ENCODE measurements at regions not wholly inside any gene's neighbourhood (a gene's known extent, or its start where the extent isn't known, plus 50 kb on each side); places are given as distances from the start of the nearest gene placed in this dataset.
A peak's percentile ranks its signal among the peaks of the same experiment; 100 is the strongest.
"Not testable (repeated sequence)": the region's sequence is repeated elsewhere in the genome, so short reads cannot be mapped to it uniquely, and the experiment has no call there.

- H3K36me3 Mint-ChIP-seq; DNase-seq (ENCODE audit: low spot score in 2 of 2); H3K4me1 Mint-ChIP-seq; H3K4me3 Mint-ChIP-seq; ATAC-seq; H3K27ac Mint-ChIP-seq: not testable (repeated sequence)
- H3K9me3 Mint-ChIP-seq = peaks cover 14% of the 10 kb centered on the region
These were observed 479.7 kb upstream of the SLITRK5 start for GRCh38 chr13:87191485-87191884.

- ATAC-seq = no peak
- H3K27ac Mint-ChIP-seq = no peak overlapping the region
- no peaks in the 10 kb centered on the region for H3K36me3 Mint-ChIP-seq
- no peaks in the 10 kb centered on the region for H3K4me1 Mint-ChIP-seq
- peaks cover 4% of the 10 kb centered on the region for H3K9me3 Mint-ChIP-seq
- no peak for DNase-seq (ENCODE audit: low spot score in 2 of 2)
- no peak overlapping the region for H3K4me3 Mint-ChIP-seq
These were observed 472.8 kb upstream of the SLITRK5 start for GRCh38 chr13:87198371-87198770.

- H3K4me3 Mint-ChIP-seq = no peak overlapping the region
These were observed 464.5 kb upstream of the SLITRK5 start for GRCh38 chr13:87206708-87207107.

GRCh38 chr13:87207280-87208003 is 463.7 kb upstream of the SLITRK5 start:
- ATAC-seq (no peak), DNase-seq (ENCODE audit: low spot score in 2 of 2) (no peak)
- Mint-ChIP-seq H3K27ac (no peak overlapping the region), H3K36me3 (no peaks in the 10 kb centered on the region), H3K4me3 (no peak overlapping the region), H3K4me1 (no peaks in the 10 kb centered on the region), H3K9me3 (peaks cover 13% of the 10 kb centered on the region)

More at GRCh38 chr13:87206708-87207107, 464.5 kb upstream of the SLITRK5 start:
- Mint-ChIP-seq H3K4me1 (no peaks in the 10 kb centered on the region), H3K36me3 (no peaks in the 10 kb centered on the region), H3K9me3 (peaks cover 11% of the 10 kb centered on the region), H3K27ac (no peak overlapping the region)
- no peak for DNase-seq (ENCODE audit: low spot score in 2 of 2)
- no peak for ATAC-seq

- Mint-ChIP-seq H3K27ac (no peak overlapping the region), H3K4me3 (no peak overlapping the region), H3K4me1 (no peaks in the 10 kb centered on the region), H3K9me3 (peaks cover 13% of the 10 kb centered on the region), H3K36me3 (no peaks in the 10 kb centered on the region)
- DNase-seq (ENCODE audit: low spot score in 2 of 2) (no peak), ATAC-seq (no peak)
These were observed 462.5 kb upstream of the SLITRK5 start for GRCh38 chr13:87208636-87209035.

GRCh38 chr13:87234981-87235380 is 436.2 kb upstream of the SLITRK5 start:
- DNase-seq (ENCODE audit: low spot score in 2 of 2) (no peak), ATAC-seq (peak; percentile 32)
- no peaks in the 10 kb centered on the region for H3K4me1 Mint-ChIP-seq
- peaks cover 17% of the 10 kb centered on the region for H3K9me3 Mint-ChIP-seq
- H3K4me3 Mint-ChIP-seq = no peak overlapping the region
- H3K27ac Mint-ChIP-seq = no peak overlapping the region
- no peaks in the 10 kb centered on the region for H3K36me3 Mint-ChIP-seq

- H3K36me3 Mint-ChIP-seq = no peaks in the 10 kb centered on the region
- DNase-seq (ENCODE audit: low spot score in 2 of 2) = no peak
- peaks cover 10% of the 10 kb centered on the region for H3K9me3 Mint-ChIP-seq
- no peak for ATAC-seq
- H3K4me1 Mint-ChIP-seq = no peaks in the 10 kb centered on the region
- H3K27ac Mint-ChIP-seq = no peak overlapping the region
- H3K4me3 Mint-ChIP-seq = no peak overlapping the region
These were observed 435.6 kb upstream of the SLITRK5 start for GRCh38 chr13:87235621-87236020.

- H3K9me3 Mint-ChIP-seq = peaks cover 6% of the 10 kb centered on the region
- H3K36me3 Mint-ChIP-seq = no peaks in the 10 kb centered on the region
- no peak overlapping the region for H3K27ac Mint-ChIP-seq
- DNase-seq (ENCODE audit: low spot score in 2 of 2) (no peak), ATAC-seq (no peak)
- H3K4me1 Mint-ChIP-seq = no peaks in the 10 kb centered on the region
- no peak overlapping the region for H3K4me3 Mint-ChIP-seq
These were observed 426.8 kb upstream of the SLITRK5 start for GRCh38 chr13:87244256-87244890.

- ATAC-seq; H3K4me1 Mint-ChIP-seq; H3K4me3 Mint-ChIP-seq; H3K9me3 Mint-ChIP-seq; H3K36me3 Mint-ChIP-seq; DNase-seq (ENCODE audit: low spot score in 2 of 2); H3K27ac Mint-ChIP-seq: not testable (repeated sequence)
These were observed 421.3 kb upstream of the SLITRK5 start for GRCh38 chr13:87249847-87250246.

- Mint-ChIP-seq H3K36me3 (no peaks in the 10 kb centered on the region), H3K9me3 (peaks cover 6% of the 10 kb centered on the region), H3K4me3 (no peak overlapping the region), H3K27ac (no peak overlapping the region), H3K4me1 (no peaks in the 10 kb centered on the region)
- ATAC-seq (no peak), DNase-seq (ENCODE audit: low spot score in 2 of 2) (no peak)
These were observed 415.8 kb upstream of the SLITRK5 start for GRCh38 chr13:87255394-87255793.

GRCh38 chr13:87259479-87260083 is 411.6 kb upstream of the SLITRK5 start:
- H3K4me3 Mint-ChIP-seq = no peak overlapping the region
- no peaks in the 10 kb centered on the region for H3K4me1 Mint-ChIP-seq
- H3K27ac Mint-ChIP-seq = no peak overlapping the region
- peaks cover 2% of the 10 kb centered on the region for H3K9me3 Mint-ChIP-seq
- ATAC-seq (no peak), DNase-seq (ENCODE audit: low spot score in 2 of 2) (no peak)
- no peaks in the 10 kb centered on the region for H3K36me3 Mint-ChIP-seq

GRCh38 chr13:87274209-87274819 is 396.9 kb upstream of the SLITRK5 start:
- no peaks in the 10 kb centered on the region for H3K36me3 Mint-ChIP-seq
- peak in 1 of 2 donors; percentile 4 for DNase-seq (ENCODE audit: low spot score in 2 of 2)
- no peak overlapping the region for H3K27ac Mint-ChIP-seq
- H3K4me3 Mint-ChIP-seq = no peak overlapping the region
- ATAC-seq = peak; percentile 57
- no peaks in the 10 kb centered on the region for H3K4me1 Mint-ChIP-seq
- H3K9me3 Mint-ChIP-seq = no peaks in the 10 kb centered on the region

GRCh38 chr13:87280139-87280538 is 391.0 kb upstream of the SLITRK5 start:
- DNase-seq (ENCODE audit: low spot score in 2 of 2) (no peak), ATAC-seq (no peak)
- Mint-ChIP-seq H3K36me3 (no peaks in the 10 kb centered on the region), H3K4me1 (no peaks in the 10 kb centered on the region), H3K9me3 (no peaks in the 10 kb centered on the region), H3K4me3 (no peak overlapping the region), H3K27ac (no peak overlapping the region)

- H3K4me1 Mint-ChIP-seq = no peaks in the 10 kb centered on the region
- H3K9me3 Mint-ChIP-seq = peaks cover 1% of the 10 kb centered on the region
- no peak overlapping the region for H3K4me3 Mint-ChIP-seq
- H3K27ac Mint-ChIP-seq = no peak overlapping the region
- DNase-seq (ENCODE audit: low spot score in 2 of 2) (no peak), ATAC-seq (no peak)
- no peaks in the 10 kb centered on the region for H3K36me3 Mint-ChIP-seq
These were observed 383.4 kb upstream of the SLITRK5 start for GRCh38 chr13:87287721-87288120.

- Mint-ChIP-seq H3K9me3 (peaks cover 7% of the 10 kb centered on the region), H3K4me1 (no peaks in the 10 kb centered on the region), H3K36me3 (no peaks in the 10 kb centered on the region), H3K27ac (no peak overlapping the region), H3K4me3 (no peak overlapping the region)
- DNase-seq (ENCODE audit: low spot score in 2 of 2) = no peak
- ATAC-seq = no peak
These were observed 375.5 kb upstream of the SLITRK5 start for GRCh38 chr13:87295636-87296035.
